Hepatocyte (in vitro differentiated cells): ENCODE measurements at regions not wholly inside any gene's neighbourhood (a gene's known extent, or its start where the extent isn't known, plus 50 kb on each side); places are given as distances from the start of the nearest gene placed in this dataset.

ENCODE experiments used
- EZH2 ChIP-seq: fragments of 200-600 bp; sonication (generic); IDR thresholded peaks from 2 replicates; pipeline ENCODE4 v1.6.1; 2016; ENCODE audit warnings: antibody characterized with exemption, mild to moderate bottlenecking, borderline replicate concordance
- TF ChIP-seq, protein P1 (sequence below): fragments of 200-600 bp; sonication (generic); IDR thresholded peaks from 2 replicates; pipeline ENCODE4 v1.5.1; 2016; ENCODE audit warnings: antibody characterized with exemption, mild to moderate bottlenecking; ENCODE audit not compliant: poor library complexity

DNA sequence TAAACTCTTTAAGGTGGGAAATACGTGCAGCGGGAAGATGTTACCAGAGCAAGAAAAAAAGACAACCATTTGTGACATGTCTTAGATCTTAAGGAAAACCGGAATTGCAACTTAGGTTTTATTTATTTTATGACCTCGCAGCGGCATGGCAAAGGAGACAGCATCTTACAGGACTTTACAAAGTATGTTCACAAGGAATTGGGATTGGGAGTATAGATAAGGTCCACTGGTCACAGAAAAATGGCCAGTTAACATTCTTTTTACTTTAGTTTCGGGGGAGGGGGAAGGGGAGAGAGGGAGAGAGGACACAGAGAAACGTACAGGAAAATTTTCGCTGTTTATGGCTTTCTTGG lies 104.5 kb upstream of the DIAPH3 start:
- no peak for TF ChIP-seq EZH2
- TF ChIP-seq, protein P1, sequence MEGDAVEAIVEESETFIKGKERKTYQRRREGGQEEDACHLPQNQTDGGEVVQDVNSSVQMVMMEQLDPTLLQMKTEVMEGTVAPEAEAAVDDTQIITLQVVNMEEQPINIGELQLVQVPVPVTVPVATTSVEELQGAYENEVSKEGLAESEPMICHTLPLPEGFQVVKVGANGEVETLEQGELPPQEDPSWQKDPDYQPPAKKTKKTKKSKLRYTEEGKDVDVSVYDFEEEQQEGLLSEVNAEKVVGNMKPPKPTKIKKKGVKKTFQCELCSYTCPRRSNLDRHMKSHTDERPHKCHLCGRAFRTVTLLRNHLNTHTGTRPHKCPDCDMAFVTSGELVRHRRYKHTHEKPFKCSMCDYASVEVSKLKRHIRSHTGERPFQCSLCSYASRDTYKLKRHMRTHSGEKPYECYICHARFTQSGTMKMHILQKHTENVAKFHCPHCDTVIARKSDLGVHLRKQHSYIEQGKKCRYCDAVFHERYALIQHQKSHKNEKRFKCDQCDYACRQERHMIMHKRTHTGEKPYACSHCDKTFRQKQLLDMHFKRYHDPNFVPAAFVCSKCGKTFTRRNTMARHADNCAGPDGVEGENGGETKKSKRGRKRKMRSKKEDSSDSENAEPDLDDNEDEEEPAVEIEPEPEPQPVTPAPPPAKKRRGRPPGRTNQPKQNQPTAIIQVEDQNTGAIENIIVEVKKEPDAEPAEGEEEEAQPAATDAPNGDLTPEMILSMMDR, result no peak
